BLaER1 (cell line): ENCODE measurements at regions not wholly inside any gene's neighbourhood (a gene's known extent, or its start where the extent isn't known, plus 50 kb on each side); places are given as distances from the start of the nearest gene placed in this dataset.

Source experiments
- H3K27ac ChIP-seq: shearing (Covaris generic); formaldehyde crosslinking; 2 replicates; pipeline ENCODE4 v1.8.1; 2022
- H3K27me3 ChIP-seq: shearing (Covaris generic); formaldehyde crosslinking; 2 replicates; pipeline ENCODE4 v1.8.1; 2022
- H3K36me3 ChIP-seq: shearing (Covaris generic); formaldehyde crosslinking; 2 replicates; pipeline ENCODE4 v1.8.1; 2022
- H3K4me1 ChIP-seq: shearing (Covaris generic); formaldehyde crosslinking; 2 replicates; pipeline ENCODE4 v1.8.1; 2022
- H3K4me2 ChIP-seq: shearing (Covaris generic); formaldehyde crosslinking; 2 replicates; pipeline ENCODE4 v1.8.1; 2022
- H3K4me3 ChIP-seq: shearing (Covaris generic); formaldehyde crosslinking; 2 replicates; pipeline ENCODE4 v1.8.1; 2022
- H3K9ac ChIP-seq: shearing (Covaris generic); formaldehyde crosslinking; 2 replicates; pipeline ENCODE4 v1.8.1; 2022
- H3K9me3 ChIP-seq: shearing (Covaris generic); formaldehyde crosslinking; 2 replicates; pipeline ENCODE4 v1.8.1; 2022
- H4K20me1 ChIP-seq: shearing (Covaris generic); formaldehyde crosslinking; 2 replicates; pipeline ENCODE4 v1.8.1; 2022
- Cebpa-rat ChIP-seq: shearing (Covaris generic); IDR thresholded peaks from 2 replicates; pipeline ENCODE4 v1.8.1; 2022

DNA sequence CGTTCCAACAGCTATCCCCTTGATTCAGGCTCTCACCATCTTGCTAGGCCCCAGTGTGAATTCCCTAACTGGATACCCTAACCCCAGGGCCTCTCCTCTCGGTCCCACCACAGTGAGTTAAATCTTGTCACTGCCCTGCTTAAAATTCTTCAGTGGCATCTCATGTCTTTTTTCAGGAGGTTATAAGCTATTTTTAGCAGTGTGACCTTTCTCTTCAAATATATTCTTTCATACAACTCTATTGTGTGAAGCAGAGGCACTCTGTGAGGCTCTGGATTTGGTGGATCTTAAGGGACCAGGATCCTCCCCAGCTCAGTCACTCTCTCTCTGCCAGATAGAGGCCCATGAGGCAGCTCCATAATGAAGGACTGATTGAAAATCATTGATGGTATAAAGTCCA, 760.4 kb downstream of the NTRK3 start:
- Histone ChIP-seq H3K4me2 (no peak overlapping the region), H3K27ac (no peak overlapping the region), H3K9me3 (no peaks in the 10 kb centered on the region), H3K4me3 (no peak overlapping the region), H3K27me3 (no peaks in the 10 kb centered on the region), H3K9ac (no peak overlapping the region), H3K4me1 (no peaks in the 10 kb centered on the region), H4K20me1 (no peaks in the 10 kb centered on the region), H3K36me3 (no peaks in the 10 kb centered on the region)
- no peak for TF ChIP-seq Cebpa-rat

DNA sequence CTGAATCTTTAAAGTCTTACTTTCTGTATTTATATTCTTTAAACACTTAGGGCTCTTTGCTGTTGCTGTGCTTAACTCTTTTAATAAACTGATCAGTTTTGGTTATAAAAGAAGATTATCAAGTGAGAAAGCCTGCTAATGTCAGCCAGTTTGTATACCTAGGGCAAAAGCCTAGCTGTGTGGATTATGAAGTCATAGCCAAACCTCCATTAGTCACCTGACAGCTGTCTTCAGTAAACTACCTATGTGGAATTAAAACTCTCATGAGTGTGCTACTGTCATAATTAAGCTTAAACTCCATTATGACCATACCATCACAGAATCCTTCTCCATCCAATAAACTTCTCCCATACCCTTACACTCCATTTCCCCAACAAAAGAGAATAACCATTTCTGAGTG, 762.7 kb downstream of the NTRK3 start:
- H4K20me1 ChIP-seq = no peaks in the 10 kb centered on the region
- no peaks in the 10 kb centered on the region for H3K9me3 ChIP-seq
- H3K9ac ChIP-seq = no peak overlapping the region
- H3K4me1 ChIP-seq = no peaks in the 10 kb centered on the region
- no peaks in the 10 kb centered on the region for H3K27me3 ChIP-seq
- no peak overlapping the region for H3K4me2 ChIP-seq
- no peak overlapping the region for H3K27ac ChIP-seq
- no peaks in the 10 kb centered on the region for H3K36me3 ChIP-seq
- H3K4me3 ChIP-seq = no peak overlapping the region
- no peak for TF ChIP-seq Cebpa-rat

- TF ChIP-seq Cebpa-rat = no peak
- H3K27me3 ChIP-seq = no peaks in the 10 kb centered on the region
- H3K36me3 ChIP-seq = no peaks in the 10 kb centered on the region
- no peaks in the 10 kb centered on the region for H4K20me1 ChIP-seq
- H3K4me3 ChIP-seq = no peak overlapping the region
- no peak overlapping the region for H3K9ac ChIP-seq
- H3K4me2 ChIP-seq = no peak overlapping the region
- no peak overlapping the region for H3K27ac ChIP-seq
- no peaks in the 10 kb centered on the region for H3K9me3 ChIP-seq
- no peaks in the 10 kb centered on the region for H3K4me1 ChIP-seq
These were observed 764.2 kb downstream of the NTRK3 start for GRCh38 chr15:87492321-87492720.

DNA sequence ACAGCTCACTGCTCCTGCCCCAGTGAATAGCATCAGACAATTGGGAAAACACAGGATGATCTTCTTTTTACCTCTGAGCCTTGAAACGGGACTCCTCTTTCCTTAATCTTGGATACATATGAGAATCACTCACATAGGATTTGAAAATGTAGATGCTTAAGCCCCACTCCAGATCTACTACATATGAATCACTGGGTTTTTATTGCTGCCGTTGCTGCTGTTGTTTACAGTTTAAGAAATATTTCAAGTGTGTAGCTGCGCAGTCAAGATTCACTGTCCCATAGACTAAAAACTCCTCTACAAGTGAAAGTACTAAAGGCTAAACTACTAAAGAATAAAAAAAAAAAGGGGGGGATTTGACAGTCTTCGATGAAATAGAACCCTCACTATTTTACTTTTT, 765.9 kb downstream of the NTRK3 start:
- Histone ChIP-seq H4K20me1 (no peaks in the 10 kb centered on the region), H3K4me3 (no peak overlapping the region), H3K27ac (no peak overlapping the region), H3K27me3 (no peaks in the 10 kb centered on the region), H3K9me3 (no peaks in the 10 kb centered on the region), H3K9ac (no peak overlapping the region), H3K4me1 (no peaks in the 10 kb centered on the region), H3K36me3 (no peaks in the 10 kb centered on the region), H3K4me2 (no peak overlapping the region)
- no peak for TF ChIP-seq Cebpa-rat

DNA sequence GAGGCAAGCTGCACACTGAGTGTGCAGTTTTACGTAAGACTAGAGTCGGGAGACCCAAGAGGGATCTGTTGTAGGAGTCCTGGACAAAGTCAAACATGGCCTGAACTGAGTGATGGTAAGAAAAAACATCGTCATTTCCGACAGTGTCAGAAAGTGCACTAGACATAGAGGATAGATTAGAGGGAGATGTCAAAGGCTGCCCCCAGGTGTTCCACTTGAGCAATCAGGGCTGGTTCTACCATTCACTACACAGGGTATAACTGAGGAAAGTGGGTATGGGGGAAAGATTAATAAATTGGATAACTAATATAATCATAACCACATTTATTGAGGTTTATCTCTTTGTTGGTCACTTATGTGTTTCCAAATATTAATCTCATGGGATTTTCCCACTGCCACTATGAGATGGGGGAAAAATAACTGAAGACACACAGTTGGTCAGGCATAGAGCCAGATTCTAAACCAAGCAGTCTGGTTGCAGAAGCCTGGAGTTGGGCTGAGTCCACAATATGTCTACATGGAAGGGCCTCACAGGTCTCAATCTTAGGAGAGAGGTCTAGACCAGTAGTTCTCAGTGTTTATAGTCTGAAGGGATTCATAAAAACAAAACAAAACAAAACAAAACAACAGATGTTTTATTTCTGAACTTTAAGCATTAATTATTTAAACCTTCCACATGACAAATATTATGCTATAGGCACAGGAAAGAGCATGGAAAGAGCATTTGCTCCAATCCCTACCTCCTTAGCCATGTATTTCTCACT, 766.5 kb downstream of the NTRK3 start:
- Histone ChIP-seq H3K4me3 (no peak overlapping the region), H3K4me2 (no peak overlapping the region), H3K27ac (no peak overlapping the region), H3K9ac (no peak overlapping the region), H3K36me3 (no peaks in the 10 kb centered on the region), H3K9me3 (no peaks in the 10 kb centered on the region), H3K4me1 (no peaks in the 10 kb centered on the region), H4K20me1 (no peaks in the 10 kb centered on the region), H3K27me3 (no peaks in the 10 kb centered on the region)
- no peak for TF ChIP-seq Cebpa-rat

DNA sequence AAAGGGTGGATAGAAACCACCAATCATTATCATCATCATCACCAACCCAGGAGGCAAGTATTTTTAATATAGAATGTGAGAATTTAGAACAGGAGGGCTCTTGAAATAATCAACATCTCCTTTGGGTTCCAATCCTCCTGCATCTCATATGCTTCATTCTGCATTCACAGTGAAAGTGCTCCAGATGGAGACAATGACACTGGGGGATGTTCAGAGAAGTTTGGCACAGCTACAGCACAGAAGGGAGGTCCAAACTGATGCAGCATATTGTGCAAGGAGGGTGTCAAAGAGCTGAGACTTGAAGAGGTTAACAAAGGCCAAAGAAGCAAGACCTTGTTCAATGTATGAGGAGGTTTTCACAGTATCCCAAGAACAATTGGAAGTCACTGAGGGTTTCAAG, 767.1 kb downstream of the NTRK3 start:
- H4K20me1 ChIP-seq = no peaks in the 10 kb centered on the region
- H3K27me3 ChIP-seq = no peaks in the 10 kb centered on the region
- no peaks in the 10 kb centered on the region for H3K9me3 ChIP-seq
- no peak overlapping the region for H3K4me2 ChIP-seq
- no peaks in the 10 kb centered on the region for H3K36me3 ChIP-seq
- no peak for TF ChIP-seq Cebpa-rat
- no peak overlapping the region for H3K27ac ChIP-seq
- H3K4me3 ChIP-seq = no peak overlapping the region
- no peaks in the 10 kb centered on the region for H3K4me1 ChIP-seq
- H3K9ac ChIP-seq = no peak overlapping the region

DNA sequence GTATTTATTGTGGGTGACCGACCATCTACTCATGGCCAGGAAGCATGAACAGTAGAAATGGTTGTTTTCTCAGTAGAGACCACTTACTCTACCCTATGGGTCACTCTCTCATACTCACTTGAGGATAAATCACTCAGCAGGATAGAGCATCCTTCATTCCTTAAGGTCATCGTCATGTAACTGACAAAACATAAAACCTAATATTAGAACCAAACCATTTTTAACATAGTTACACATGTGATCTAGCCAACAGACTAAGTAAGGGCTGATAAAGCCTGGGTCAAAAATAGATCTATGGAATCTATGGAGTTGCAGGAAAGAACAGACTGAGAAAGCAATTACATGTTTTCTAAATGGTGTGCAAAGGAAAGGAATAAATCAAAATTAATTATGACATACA, 769.1 kb downstream of the NTRK3 start:
- no peak overlapping the region for H3K27ac ChIP-seq
- no peak for TF ChIP-seq Cebpa-rat

GRCh38 chr15:87483468-87483867, 773.1 kb downstream of the NTRK3 start:
- no peak overlapping the region for H3K27ac ChIP-seq
- no peaks in the 10 kb centered on the region for H3K4me1 ChIP-seq
- H3K36me3 ChIP-seq = no peaks in the 10 kb centered on the region
- no peak overlapping the region for H3K4me2 ChIP-seq
- no peaks in the 10 kb centered on the region for H3K27me3 ChIP-seq
- H3K9ac ChIP-seq = no peak overlapping the region
- no peaks in the 10 kb centered on the region for H4K20me1 ChIP-seq
- no peaks in the 10 kb centered on the region for H3K9me3 ChIP-seq
- no peak overlapping the region for H3K4me3 ChIP-seq
- TF ChIP-seq Cebpa-rat = no peak

More for the DNA sequence above, 769.1 kb downstream of the NTRK3 start:
- Histone ChIP-seq H3K36me3 (no peaks in the 10 kb centered on the region), H3K4me2 (no peak overlapping the region), H4K20me1 (no peaks in the 10 kb centered on the region), H3K4me1 (no peaks in the 10 kb centered on the region), H3K9ac (no peak overlapping the region), H3K27me3 (no peaks in the 10 kb centered on the region), H3K4me3 (no peak overlapping the region), H3K9me3 (no peaks in the 10 kb centered on the region)

GRCh38 chr15:87481126-87481525, 775.4 kb downstream of the NTRK3 start:
- H3K9me3 ChIP-seq = no peaks in the 10 kb centered on the region
- no peaks in the 10 kb centered on the region for H3K36me3 ChIP-seq
- H3K27me3 ChIP-seq = no peaks in the 10 kb centered on the region
- no peak overlapping the region for H3K9ac ChIP-seq
- H4K20me1 ChIP-seq = no peaks in the 10 kb centered on the region
- no peak overlapping the region for H3K4me2 ChIP-seq
- no peak for TF ChIP-seq Cebpa-rat
- no peak overlapping the region for H3K27ac ChIP-seq
- no peaks in the 10 kb centered on the region for H3K4me1 ChIP-seq
- no peak overlapping the region for H3K4me3 ChIP-seq

GRCh38 chr15:87478687-87479072, 777.9 kb downstream of the NTRK3 start:
- H4K20me1 ChIP-seq = no peaks in the 10 kb centered on the region
- no peak for TF ChIP-seq Cebpa-rat
- H3K4me2 ChIP-seq = no peak overlapping the region
- no peaks in the 10 kb centered on the region for H3K27me3 ChIP-seq
- no peak overlapping the region for H3K4me3 ChIP-seq
- H3K9me3 ChIP-seq = no peaks in the 10 kb centered on the region
- no peak overlapping the region for H3K9ac ChIP-seq
- no peaks in the 10 kb centered on the region for H3K36me3 ChIP-seq
- H3K27ac ChIP-seq = no peak overlapping the region
- no peaks in the 10 kb centered on the region for H3K4me1 ChIP-seq
